GM19023 (cell line): ENCODE measurements at regions not wholly inside any gene's neighbourhood (a gene's known extent, or its start where the extent isn't known, plus 50 kb on each side); places are given as distances from the start of the nearest gene placed in this dataset.
"Not testable (repeated sequence)": the region's sequence is repeated elsewhere in the genome, so short reads cannot be mapped to it uniquely, and the experiment has no call there.

Experiments used
- ATAC-seq: cut with Tn5 transposase; IDR thresholded peaks from one replicate; pipeline ENCODE4 v1.9.1; 2021; ENCODE audit warnings: mild to moderate bottlenecking, moderate library complexity; ENCODE audit not compliant: unreplicated experiment

GRCh38 chr12:22808860-22809259 is 183.9 kb downstream of the ETNK1 start:
- ATAC-seq: no peak

- ATAC-seq: no peak
Measured at GRCh38 chr12:22810036-22810435, 185.1 kb downstream of the ETNK1 start.

DNA sequence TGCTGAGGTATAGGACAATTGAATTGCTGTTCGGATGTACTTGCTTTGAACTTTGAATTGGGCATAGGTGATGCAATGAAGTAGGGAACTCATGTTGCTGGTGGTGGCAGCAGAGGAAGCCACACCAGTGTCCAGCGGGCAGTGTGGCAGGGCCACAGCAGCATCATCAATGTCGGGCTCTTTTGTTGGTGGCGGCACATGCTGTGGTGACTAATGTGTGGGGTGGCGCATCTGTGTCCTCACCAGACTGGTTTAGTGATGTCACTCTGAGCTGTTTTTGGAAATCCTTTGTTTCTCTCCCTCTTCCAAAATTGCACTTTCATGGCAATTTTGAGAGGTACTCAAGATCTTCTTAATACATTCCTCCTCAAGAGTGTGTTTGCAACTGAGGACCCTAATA is 187.6 kb downstream of the ETNK1 start:
- no peak for ATAC-seq

GRCh38 chr12:22821985-22822384 is 197.0 kb downstream of the ETNK1 start:
- no peak for ATAC-seq

DNA sequence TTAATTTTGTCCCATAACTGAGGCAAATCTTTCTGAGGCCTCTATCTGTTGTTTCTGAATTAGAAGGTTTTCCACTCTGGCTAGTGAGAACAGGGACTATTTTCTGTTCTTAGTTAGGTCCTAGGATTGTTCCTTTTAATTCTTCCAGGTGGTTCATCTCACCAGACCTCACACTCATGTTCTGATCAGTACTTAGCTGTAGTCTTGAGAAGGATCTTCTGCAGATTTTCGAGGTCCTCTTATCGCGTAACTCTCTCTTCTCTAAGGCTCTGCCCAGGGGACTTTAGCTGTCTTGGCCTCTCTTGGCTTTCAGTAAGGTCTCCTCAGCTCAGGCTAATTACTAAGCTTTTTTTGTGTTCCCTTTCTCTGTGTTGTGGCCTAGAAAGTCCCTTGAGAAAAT is 201.1 kb downstream of the ETNK1 start:
- ATAC-seq: no peak

DNA sequence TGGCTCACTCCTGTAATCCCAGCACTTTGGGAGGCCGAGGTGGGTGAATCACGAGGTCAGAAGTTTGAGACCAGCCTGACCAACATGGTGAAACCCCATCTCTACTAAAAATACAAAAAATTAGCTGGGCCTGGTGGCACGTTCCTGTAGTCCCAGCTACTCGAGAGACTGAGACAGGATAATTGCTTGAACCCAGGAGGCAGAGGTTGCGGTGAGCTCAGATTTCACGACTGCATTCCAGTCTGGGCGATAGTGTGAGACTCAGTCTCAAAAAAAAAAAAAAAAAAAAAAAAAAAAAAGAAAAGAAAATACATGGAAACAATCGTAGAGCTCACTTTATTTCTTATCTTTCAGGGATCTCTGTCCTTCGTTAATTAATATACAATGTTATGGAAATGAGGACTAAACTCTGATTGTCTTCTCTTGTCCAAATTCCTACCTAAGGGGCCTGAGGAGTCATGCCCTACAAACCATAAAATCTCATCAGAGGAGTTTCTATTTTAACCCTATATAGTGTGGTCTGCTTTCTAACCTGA is 201.5 kb downstream of the ETNK1 start:
- ATAC-seq: not testable (repeated sequence)

DNA sequence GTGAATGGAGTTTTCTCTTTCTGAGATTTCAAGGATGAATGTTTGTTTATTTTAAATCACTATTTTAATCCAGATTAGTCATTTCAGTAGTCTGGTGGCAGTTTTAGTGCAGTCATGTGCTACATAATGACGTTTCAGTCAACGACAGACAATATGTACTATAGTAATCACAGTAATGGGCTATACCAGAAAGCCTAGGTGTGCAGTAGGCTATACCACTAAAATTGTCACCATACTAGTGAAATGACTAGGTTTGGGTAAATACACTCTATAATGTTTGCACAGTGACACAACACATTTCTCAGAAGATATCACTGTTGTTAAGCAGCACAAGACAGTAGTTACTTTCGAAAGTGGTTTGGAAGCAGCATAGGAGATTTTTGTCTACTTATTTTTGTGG is 203.1 kb downstream of the ETNK1 start:
- no peak for ATAC-seq

DNA sequence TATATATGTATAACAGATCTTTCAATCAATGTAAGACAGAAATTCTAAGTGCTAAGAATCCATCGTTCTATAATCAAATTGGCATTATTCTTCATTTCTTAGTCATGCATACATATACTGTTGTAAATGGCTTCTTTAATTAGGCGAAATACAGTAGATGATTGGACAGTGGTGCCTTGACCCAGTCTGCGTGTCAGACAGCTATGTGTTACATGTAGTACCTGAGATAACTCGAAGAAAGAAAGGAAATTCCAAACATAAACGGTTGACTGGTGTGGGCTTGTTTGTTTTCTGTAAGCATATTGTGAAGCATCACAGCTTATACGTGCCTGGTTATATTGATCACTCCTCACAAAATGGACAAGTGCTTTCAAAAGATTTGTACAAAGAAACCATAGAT is 210.5 kb downstream of the ETNK1 start:
- ATAC-seq: no peak

DNA sequence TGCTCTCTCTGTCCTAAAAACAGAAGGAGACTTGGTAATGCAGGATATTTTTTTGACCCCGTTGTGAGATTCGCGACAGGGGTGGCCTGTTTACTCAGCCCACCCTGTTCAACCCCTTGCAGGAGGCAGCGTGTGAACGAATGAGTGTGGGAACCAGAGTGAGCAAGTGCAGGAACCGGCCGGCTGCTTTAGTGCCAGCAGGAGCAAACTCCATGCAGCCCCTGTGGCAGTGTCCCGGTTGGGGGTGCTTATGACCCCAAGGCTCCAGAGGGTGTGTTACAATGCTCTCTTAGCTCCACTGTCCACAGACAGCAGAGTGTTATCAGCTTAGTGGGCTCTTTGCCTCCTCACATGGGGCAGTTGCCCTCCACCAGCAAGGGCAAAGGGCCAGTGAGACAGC is 225.2 kb downstream of the ETNK1 start:
- ATAC-seq: no peak

DNA sequence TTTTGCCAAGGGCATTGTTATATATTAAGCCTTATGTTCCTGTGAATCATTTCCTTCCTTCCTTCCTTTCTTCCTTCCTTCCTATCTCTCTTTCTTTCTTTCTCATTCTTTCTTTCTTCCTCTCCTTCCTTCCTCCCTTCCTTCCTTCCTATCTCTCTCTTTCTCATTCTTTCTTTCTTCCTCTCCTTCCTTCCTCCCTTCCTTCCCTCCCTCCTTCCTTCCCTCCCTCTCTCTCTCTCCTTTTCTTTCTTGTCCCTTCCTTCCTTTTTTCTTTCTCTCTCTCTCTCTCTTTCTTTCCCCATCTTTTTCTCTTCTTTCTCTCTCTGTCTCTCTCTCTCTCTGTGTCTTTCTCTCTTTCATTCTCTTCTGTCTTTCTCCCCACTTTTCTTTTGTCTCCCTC is 226.6 kb downstream of the ETNK1 start:
- no peak for ATAC-seq

GRCh38 chr12:22855456-22855855 is 230.5 kb downstream of the ETNK1 start:
- no peak for ATAC-seq

DNA sequence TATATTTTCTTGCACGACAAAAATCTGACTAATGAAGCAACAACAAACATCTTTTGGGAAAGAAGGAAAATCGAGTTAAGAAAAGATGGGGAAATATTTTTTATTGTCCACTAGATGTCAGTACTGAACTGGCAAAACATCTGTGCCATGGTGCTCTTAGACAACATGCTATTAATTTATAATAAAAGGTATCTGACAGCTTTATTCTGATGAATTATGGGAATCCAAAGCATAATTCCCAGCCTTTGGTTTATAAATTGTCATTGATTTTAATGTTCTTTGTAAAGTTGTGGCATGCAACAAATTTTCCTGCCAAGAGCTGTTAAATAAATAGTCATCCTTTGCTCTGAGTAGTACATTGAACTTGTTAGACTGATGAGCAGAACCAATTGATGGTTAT is 231.2 kb downstream of the ETNK1 start:
- no peak for ATAC-seq

GRCh38 chr12:22858849-22859570 is 234.0 kb downstream of the ETNK1 start:
- no peak for ATAC-seq

- ATAC-seq: no peak
Measured at GRCh38 chr12:22860926-22861325, 236.0 kb downstream of the ETNK1 start.

- no peak for ATAC-seq
Measured at GRCh38 chr12:22865822-22866221, 240.9 kb downstream of the ETNK1 start.

- no peak for ATAC-seq
Measured at GRCh38 chr12:22866406-22866805, 241.4 kb downstream of the ETNK1 start.

- ATAC-seq: no peak
Measured at GRCh38 chr12:22874151-22874550, 249.2 kb downstream of the ETNK1 start.

GRCh38 chr12:22876262-22876661 is 251.3 kb downstream of the ETNK1 start:
- ATAC-seq: no peak

DNA sequence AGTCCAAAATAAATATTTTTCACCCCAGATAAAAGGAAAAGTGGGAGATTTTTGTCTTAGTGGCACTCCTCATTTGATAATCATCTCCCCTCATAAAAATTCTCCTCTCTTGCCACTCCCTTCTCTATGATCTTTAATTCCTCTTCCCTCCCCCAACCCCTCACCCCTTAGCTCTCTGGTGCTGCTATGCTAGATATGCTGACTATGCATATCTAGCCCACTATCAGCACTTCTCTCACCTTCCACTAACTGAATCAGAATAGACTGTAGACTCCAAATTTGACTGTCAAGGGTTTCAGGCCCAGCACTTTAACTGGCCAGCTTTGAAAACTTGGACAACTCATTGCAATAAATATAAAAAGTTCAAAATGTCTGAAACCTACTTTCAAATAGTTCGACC is 254.2 kb downstream of the ETNK1 start:
- ATAC-seq: no peak

- no peak for ATAC-seq
Measured at GRCh38 chr12:22880331-22880730, 255.4 kb downstream of the ETNK1 start.

- ATAC-seq: no peak
Measured at GRCh38 chr12:22880807-22881206, 255.8 kb downstream of the ETNK1 start.

GRCh38 chr12:22881878-22882385 is 257.0 kb downstream of the ETNK1 start:
- no peak for ATAC-seq

DNA sequence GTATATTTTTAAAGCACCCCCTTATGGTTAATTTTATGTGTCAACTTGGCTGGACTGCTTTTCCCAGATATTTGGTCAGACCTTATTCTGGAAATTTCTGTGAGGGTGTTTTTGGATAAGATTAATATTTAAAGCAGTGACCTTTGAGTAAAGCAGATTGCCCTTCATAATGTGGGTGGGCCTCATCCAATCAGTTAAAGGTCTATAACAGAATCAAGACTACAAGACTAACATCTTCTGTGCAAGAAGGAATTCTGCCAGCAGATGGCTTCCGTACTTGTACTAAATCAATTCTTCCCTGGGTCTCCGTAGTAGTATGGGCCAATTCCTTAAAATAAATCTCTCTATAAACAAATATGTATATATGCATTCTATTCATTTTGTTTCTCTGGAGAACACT is 257.6 kb downstream of the ETNK1 start:
- ATAC-seq: no peak
